ENCODE measurements at regions not wholly inside any gene's neighbourhood (a gene's known extent, or its start where the extent isn't known, plus 50 kb on each side); places are given as distances from the start of the nearest gene placed in this dataset.
"Not testable (repeated sequence)": the region's sequence is repeated elsewhere in the genome, so short reads cannot be mapped to it uniquely, and the experiment has no call there.

- no peak for DNase-seq
Observed at GRCh38 chr1:119254067-119254720, 113.7 kb upstream of the WARS2 start.

- not testable (repeated sequence) for DNase-seq
Observed at GRCh38 chr1:119256089-119256488, 112.5 kb upstream of the HAO2 start.

GRCh38 chr1:119260506-119260905 is 108.1 kb upstream of the HAO2 start:
- DNase-seq: no peak

- no peak for DNase-seq
Observed at GRCh38 chr1:119266386-119266785, 102.2 kb upstream of the HAO2 start.

GRCh38 chr1:119266858-119267257 is 101.7 kb upstream of the HAO2 start:
- no peak for DNase-seq

GRCh38 chr1:119267288-119267687 is 101.3 kb upstream of the HAO2 start:
- DNase-seq: not testable (repeated sequence)

GRCh38 chr1:119268879-119269278 is 99.7 kb upstream of the HAO2 start:
- no peak for DNase-seq

GRCh38 chr1:119275145-119276134 is 93.1 kb upstream of the HAO2 start:
- peak; percentile 61 for DNase-seq

GRCh38 chr1:119276558-119276957 is 92.0 kb upstream of the HAO2 start:
- DNase-seq: no peak

GRCh38 chr1:119279456-119280381 is 88.9 kb upstream of the HAO2 start:
- peak; percentile 87 for DNase-seq

GRCh38 chr1:119285482-119285881 is 83.1 kb upstream of the HAO2 start:
- no peak for DNase-seq

- DNase-seq: peak; percentile 15
Observed at GRCh38 chr1:119286587-119287181, 81.9 kb upstream of the HAO2 start.

GRCh38 chr1:119288751-119289150 is 79.8 kb upstream of the HAO2 start:
- DNase-seq: no peak

- DNase-seq: no peak
Observed at GRCh38 chr1:119290297-119290696, 78.3 kb upstream of the HAO2 start.

GRCh38 chr1:119291611-119292206 is 76.9 kb upstream of the HAO2 start:
- DNase-seq: no peak

GRCh38 chr1:119293797-119294196 is 74.8 kb upstream of the HAO2 start:
- no peak for DNase-seq

- no peak for DNase-seq
Observed at GRCh38 chr1:119294199-119294598, 74.4 kb upstream of the HAO2 start.

GRCh38 chr1:119294722-119295121 is 73.9 kb upstream of the HAO2 start:
- DNase-seq: no peak

- DNase-seq: peak; percentile 30
Observed at GRCh38 chr1:119298687-119299303, 69.8 kb upstream of the HAO2 start.

GRCh38 chr1:119302011-119302410 is 66.6 kb upstream of the HAO2 start:
- DNase-seq: no peak

- DNase-seq: no peak
Observed at GRCh38 chr1:119308130-119308700, 60.4 kb upstream of the HAO2 start.

Measured in kidney glomerular epithelial cell (primary cell).